ENCODE measurements at regions not wholly inside any gene's neighbourhood (a gene's known extent, or its start where the extent isn't known, plus 50 kb on each side); places are given as distances from the start of the nearest gene placed in this dataset.

- DNase-seq = no peak
Observed at GRCh38 chr14:48537600-48537999, 862.2 kb upstream of the MDGA2 start.

- no peak for DNase-seq
Observed at GRCh38 chr14:48536318-48536717, 860.9 kb upstream of the MDGA2 start.

GRCh38 chr14:48527832-48528231 lies 852.4 kb upstream of the MDGA2 start:
- DNase-seq = no peak

- DNase-seq = no peak
Observed at GRCh38 chr14:48526307-48526706, 850.9 kb upstream of the MDGA2 start.

GRCh38 chr14:48504921-48505320 lies 829.5 kb upstream of the MDGA2 start:
- DNase-seq = no peak

GRCh38 chr14:48490756-48491155 lies 815.4 kb upstream of the MDGA2 start:
- no peak for DNase-seq

- no peak for DNase-seq
Observed at GRCh38 chr14:48473944-48474343, 798.5 kb upstream of the MDGA2 start.

- no peak for DNase-seq
Observed at GRCh38 chr14:48456051-48456450, 780.6 kb upstream of the MDGA2 start.

GRCh38 chr14:48454887-48455286 lies 779.5 kb upstream of the MDGA2 start:
- no peak for DNase-seq

- no peak for DNase-seq
Observed at GRCh38 chr14:48452437-48452995, 777.1 kb upstream of the MDGA2 start.

GRCh38 chr14:48435221-48435620 lies 759.8 kb upstream of the MDGA2 start:
- DNase-seq = no peak

- no peak for DNase-seq
Observed at GRCh38 chr14:48430805-48431204, 755.4 kb upstream of the MDGA2 start.

GRCh38 chr14:48429512-48429911 lies 754.1 kb upstream of the MDGA2 start:
- no peak for DNase-seq

- DNase-seq = no peak
Observed at GRCh38 chr14:48417715-48418500, 742.5 kb upstream of the MDGA2 start.

GRCh38 chr14:48401321-48401720 lies 725.9 kb upstream of the MDGA2 start:
- no peak for DNase-seq

- no peak for DNase-seq
Observed at GRCh38 chr14:48398675-48399282, 723.4 kb upstream of the MDGA2 start.

GRCh38 chr14:48391661-48392060 lies 716.3 kb upstream of the MDGA2 start:
- DNase-seq = no peak

GRCh38 chr14:48390346-48390745 lies 714.9 kb upstream of the MDGA2 start:
- DNase-seq = no peak

- DNase-seq = no peak
Observed at GRCh38 chr14:48384821-48385220, 709.4 kb upstream of the MDGA2 start.

- no peak for DNase-seq
Observed at GRCh38 chr14:48382961-48383360, 707.6 kb upstream of the MDGA2 start.

- DNase-seq = no peak
Observed at GRCh38 chr14:48378541-48378940, 703.1 kb upstream of the MDGA2 start.

- DNase-seq = no peak
Observed at GRCh38 chr14:48373981-48374380, 698.6 kb upstream of the MDGA2 start.

- DNase-seq = no peak
Observed at GRCh38 chr14:48350971-48351370, 675.6 kb upstream of the MDGA2 start.

- no peak for DNase-seq
Observed at GRCh38 chr14:48349689-48350088, 674.3 kb upstream of the MDGA2 start.
